NCI-H2196 treated with DMSO at 0.1 percent for 48 hours (cell line): ENCODE measurements at regions not wholly inside any gene's neighbourhood (a gene's known extent, or its start where the extent isn't known, plus 50 kb on each side); places are given as distances from the start of the nearest gene placed in this dataset.

Source experiments
- DNase-seq: peaks from one replicate; lab custom pipeline; 2025; ENCODE audit not compliant: unreplicated experiment; lab: John Stamatoyannopoulos, UW

DNA sequence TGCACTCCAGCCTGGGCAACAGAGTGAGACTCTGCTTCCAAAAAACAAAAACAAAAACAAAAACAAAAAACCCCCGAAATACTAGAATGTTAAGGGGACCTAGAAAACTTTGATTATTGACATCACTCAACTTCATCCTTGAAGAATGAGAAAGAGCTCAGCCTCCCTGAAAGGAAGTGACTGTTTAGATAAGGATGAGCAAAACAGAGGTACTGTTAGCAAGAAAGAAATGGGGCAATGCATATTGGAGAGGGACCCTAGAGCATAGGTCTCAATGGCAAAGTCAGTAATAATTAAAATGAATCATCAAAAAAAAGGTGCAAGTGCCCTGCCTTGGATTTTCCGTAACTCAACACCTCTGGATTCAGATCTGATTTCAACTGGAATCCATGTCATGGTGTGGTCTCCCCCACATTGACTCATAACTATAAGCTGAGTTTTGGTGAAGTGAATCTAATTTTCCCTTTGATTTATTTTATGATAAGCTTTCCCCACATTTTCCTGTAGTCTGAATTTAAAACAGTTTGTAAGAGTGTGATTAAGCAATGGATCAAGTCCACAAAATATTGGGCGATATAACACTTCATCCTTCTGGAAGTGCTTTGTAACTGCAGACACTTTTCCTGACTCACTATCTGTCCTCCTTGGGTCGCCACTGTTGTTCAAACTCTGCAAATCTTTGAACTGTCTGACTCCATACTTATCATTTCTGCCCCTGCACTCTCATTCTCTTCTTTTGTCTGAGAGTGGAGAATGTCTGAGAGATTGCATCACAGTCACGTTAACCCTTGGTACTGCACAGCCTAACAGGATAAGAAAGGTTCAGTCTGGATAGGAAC lies 224.8 kb upstream of the LYZL1 start:
- DNase-seq: no peak

DNA sequence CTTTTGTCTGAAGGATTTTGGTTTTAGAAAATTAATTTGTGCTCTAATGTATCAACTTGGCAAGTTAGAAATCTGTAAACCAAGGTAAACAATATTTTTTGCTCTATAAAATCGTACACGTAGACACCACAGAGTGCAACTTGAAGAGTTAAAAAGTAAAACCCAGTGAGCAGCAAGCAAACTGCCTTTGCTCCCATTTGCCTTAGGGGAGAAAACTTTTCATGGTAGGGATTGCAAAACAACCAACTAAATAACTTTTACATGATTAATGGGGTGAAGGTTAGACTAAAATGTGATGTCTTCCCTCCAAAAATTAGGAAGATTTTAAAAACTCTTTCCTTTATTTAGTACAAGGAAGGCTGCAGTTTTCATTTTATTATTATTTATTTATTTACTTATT lies 224.2 kb upstream of the LYZL1 start:
- DNase-seq: no peak

- no peak for DNase-seq
These were observed 221.7 kb upstream of the LYZL1 start for GRCh38 chr10:29067161-29067560.

DNA sequence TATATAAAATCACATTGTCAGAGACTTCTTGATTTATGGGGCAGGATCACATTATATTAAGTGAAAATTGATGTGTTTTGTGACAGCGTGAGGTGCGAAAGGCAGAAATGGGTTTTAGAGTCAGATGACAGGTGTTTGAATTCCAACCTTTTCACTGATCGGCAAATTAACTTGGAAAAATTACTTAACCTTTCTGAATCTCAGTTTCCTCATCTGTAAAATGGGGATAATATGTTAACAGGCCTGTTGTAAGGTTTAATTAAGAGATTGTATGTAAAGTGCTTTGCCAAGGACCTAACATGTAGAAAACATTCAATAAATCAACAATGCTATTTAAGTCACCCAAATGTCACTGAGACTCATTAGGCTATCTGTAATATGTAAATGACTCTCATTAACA lies 221.2 kb upstream of the LYZL1 start:
- DNase-seq: no peak

- DNase-seq: no peak
These were observed 220.6 kb upstream of the LYZL1 start for GRCh38 chr10:29068302-29068701.

GRCh38 chr10:29068966-29069365 lies 219.9 kb upstream of the LYZL1 start:
- DNase-seq: no peak

- no peak for DNase-seq
These were observed 218.9 kb upstream of the LYZL1 start for GRCh38 chr10:29069941-29070340.

GRCh38 chr10:29078919-29079318 lies 210.0 kb upstream of the LYZL1 start:
- DNase-seq: no peak

- DNase-seq: no peak
These were observed 207.6 kb upstream of the LYZL1 start for GRCh38 chr10:29081231-29081630.

- peak; percentile 24 for DNase-seq
These were observed 206.8 kb upstream of the LYZL1 start for GRCh38 chr10:29081951-29082685.

DNA sequence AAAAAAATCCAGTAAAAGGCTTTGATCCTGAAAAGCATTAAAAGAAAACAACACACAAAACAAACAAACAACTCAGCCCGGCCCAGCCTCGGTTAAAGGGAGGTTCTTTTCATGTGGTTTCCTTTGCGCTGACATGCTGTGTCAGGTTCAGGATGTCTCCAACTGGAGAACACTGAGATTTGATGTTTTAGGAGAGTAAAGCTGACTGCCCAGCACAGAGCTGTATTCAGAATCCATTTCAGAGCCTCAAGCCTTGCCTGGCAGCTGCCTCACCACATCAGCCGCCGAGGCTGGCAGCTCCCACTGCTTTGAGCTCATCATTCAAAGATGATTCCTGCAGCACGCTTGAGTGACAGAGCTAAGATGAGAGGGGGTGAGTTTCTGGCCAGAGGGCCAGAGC lies 205.8 kb upstream of the LYZL1 start:
- no peak for DNase-seq

DNA sequence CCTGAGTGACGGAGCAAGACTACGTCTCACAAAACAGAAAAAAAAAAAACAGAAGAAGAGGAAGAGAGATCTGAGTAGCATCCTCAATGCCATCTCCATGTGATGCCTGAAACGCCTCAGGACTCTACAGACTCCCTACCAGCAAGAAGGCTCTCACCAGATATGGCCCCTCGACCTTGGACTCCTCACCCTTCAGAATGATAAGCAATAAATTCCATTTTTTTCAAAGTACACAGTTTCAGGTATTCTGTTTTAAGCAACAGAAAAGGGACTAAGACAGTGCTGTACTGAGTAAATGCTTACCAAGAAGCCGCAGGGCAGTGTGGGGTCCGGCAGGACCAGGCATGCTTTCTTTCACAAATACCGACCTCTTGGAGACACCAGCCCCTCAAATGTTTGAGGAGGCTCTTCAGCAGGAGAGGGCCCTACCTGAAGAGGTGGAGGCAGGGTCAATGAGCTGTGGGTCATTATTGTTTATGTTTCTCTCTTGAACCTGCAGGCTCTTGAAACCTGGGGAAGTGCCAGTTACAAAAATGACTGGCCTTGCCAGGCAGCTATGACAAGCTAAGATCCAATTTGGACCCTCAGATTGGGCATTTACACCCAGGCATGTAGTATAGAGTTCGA lies 204.1 kb upstream of the LYZL1 start:
- DNase-seq: no peak

DNA sequence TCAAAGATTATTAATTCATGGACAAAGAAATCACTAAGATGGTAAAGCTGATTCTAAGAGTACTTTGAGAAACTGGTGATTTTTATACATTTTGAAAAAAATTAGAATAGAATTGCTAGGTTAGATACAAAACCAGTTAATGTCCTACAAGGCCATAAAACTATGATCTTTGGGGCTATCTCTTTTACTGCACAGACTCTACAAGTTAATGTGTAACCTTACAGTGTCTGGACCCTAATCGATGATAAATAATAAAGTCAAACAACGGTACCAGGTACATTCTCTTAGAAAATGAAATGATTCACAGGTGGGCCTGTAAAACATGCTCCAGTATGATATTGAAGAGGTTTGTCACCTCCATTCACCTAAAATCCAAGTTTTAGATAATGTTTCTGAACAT lies 199.8 kb upstream of the LYZL1 start:
- no peak for DNase-seq

GRCh38 chr10:29096303-29096824 lies 192.5 kb upstream of the LYZL1 start:
- no peak for DNase-seq

- no peak for DNase-seq
These were observed 190.4 kb upstream of the LYZL1 start for GRCh38 chr10:29098423-29098822.

DNA sequence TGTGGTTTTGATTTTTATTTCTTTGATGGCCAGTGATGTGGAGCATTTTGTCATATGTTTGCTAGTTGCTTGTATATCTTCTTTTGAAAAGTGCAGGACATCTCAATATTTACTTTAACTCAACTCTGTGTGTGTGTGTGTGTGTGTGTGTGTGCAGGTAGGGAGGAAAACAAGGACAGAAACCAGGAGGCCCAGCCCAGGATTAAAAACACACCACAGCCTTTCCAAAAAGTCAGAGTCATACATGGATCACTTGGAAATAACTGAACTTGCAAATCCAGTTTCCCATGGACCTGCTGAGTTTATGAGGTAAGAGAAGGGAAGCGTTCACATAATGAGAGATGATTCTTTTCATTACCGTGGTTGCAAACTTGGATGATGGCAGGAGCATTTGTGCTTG lies 189.9 kb upstream of the LYZL1 start:
- DNase-seq: no peak

DNA sequence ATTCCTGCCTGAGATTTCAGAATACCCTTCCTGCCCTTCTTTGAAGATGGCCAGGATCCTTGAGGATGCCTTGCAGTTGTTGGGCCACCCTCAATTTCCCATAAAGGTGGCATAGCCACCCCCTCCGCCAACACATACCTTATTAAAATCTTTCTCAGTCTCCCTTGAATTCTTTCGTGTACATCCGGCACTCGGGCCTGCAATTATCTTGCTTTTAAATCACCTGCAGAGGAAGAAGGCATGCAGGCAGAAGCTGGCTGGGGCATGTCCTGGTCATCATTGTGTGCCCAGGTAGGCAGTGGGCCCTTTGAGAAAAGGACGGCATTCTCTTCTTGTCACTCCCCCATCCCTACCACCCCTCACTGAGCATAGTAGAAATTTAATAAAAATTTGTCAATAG lies 189.5 kb upstream of the LYZL1 start:
- DNase-seq: no peak

- DNase-seq: no peak
These were observed 188.4 kb upstream of the LYZL1 start for GRCh38 chr10:29100505-29100904.

DNA sequence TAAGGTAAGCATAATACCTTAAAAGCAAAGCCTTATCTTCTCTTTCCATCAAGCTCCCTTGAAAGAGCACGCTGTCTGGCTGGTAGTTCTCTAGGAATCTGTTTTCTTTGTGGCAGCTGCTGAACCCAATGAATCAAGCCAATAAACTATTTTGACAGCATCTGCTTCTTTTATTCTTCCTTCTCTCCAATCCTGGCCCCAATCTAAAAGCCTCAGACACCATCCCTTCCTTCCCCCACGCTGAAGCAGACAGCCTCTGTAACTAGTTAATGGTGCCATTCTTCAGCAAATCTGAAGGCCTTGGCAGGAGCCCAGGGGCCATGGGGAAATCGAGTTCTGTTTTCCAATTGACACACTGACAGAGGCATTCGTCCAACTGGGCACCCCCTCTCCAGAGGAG lies 186.6 kb upstream of the LYZL1 start:
- no peak for DNase-seq

GRCh38 chr10:29102636-29103035 lies 186.2 kb upstream of the LYZL1 start:
- no peak for DNase-seq

- DNase-seq: no peak
These were observed 184.0 kb upstream of the LYZL1 start for GRCh38 chr10:29104661-29105399.
